Retina (tissue), 1 donor: ENCODE measurements at regions not wholly inside any gene's neighbourhood (a gene's known extent, or its start where the extent isn't known, plus 50 kb on each side); places are given as distances from the start of the nearest gene placed in this dataset.
A peak's percentile ranks its signal among the peaks of the same experiment; 100 is the strongest.
"Not testable (repeated sequence)": the region's sequence is repeated elsewhere in the genome, so short reads cannot be mapped to it uniquely, and the experiment has no call there.

Experiments used
- DNase-seq: peaks from one replicate; pipeline ENCODE4 v3.0.0-alpha.2; 2016

GRCh38 chr16:86337581-86338402 lies 172.5 kb upstream of the FOXF1 start:
- no peak for DNase-seq

- DNase-seq: no peak
Observed at GRCh38 chr16:86338403-86339115, 171.8 kb upstream of the FOXF1 start.

- DNase-seq: no peak
Observed at GRCh38 chr16:86342161-86342834, 168.0 kb upstream of the FOXF1 start.

- DNase-seq: peak; percentile 42
Observed at GRCh38 chr16:86343027-86343795, 167.1 kb upstream of the FOXF1 start.

GRCh38 chr16:86343796-86344585 lies 166.3 kb upstream of the FOXF1 start:
- DNase-seq: no peak

- no peak for DNase-seq
Observed at GRCh38 chr16:86344586-86344871, 165.8 kb upstream of the FOXF1 start.

- DNase-seq: no peak
Observed at GRCh38 chr16:86344881-86345280, 165.4 kb upstream of the FOXF1 start.

- DNase-seq: no peak
Observed at GRCh38 chr16:86345516-86345915, 164.8 kb upstream of the FOXF1 start.

GRCh38 chr16:86346034-86346433 lies 164.3 kb upstream of the FOXF1 start:
- no peak for DNase-seq

- no peak for DNase-seq
Observed at GRCh38 chr16:86347090-86347489, 163.2 kb upstream of the FOXF1 start.

GRCh38 chr16:86347916-86348555 lies 162.3 kb upstream of the FOXF1 start:
- DNase-seq: no peak

- DNase-seq: no peak
Observed at GRCh38 chr16:86349338-86349900, 160.9 kb upstream of the FOXF1 start.

GRCh38 chr16:86350289-86350688 lies 160.0 kb upstream of the FOXF1 start:
- DNase-seq: no peak

GRCh38 chr16:86351041-86351784 lies 159.1 kb upstream of the FOXF1 start:
- DNase-seq: no peak

- not testable (repeated sequence) for DNase-seq
Observed at GRCh38 chr16:86351785-86352139, 158.6 kb upstream of the FOXF1 start.

- no peak for DNase-seq
Observed at GRCh38 chr16:86353148-86353547, 157.2 kb upstream of the FOXF1 start.

- no peak for DNase-seq
Observed at GRCh38 chr16:86353948-86354347, 156.4 kb upstream of the FOXF1 start.

GRCh38 chr16:86354641-86355513 lies 155.4 kb upstream of the FOXF1 start:
- no peak for DNase-seq

GRCh38 chr16:86355531-86355930 lies 154.8 kb upstream of the FOXF1 start:
- no peak for DNase-seq

GRCh38 chr16:86355951-86356350 lies 154.4 kb upstream of the FOXF1 start:
- no peak for DNase-seq
